HG03432 (cell line): ENCODE measurements at regions not wholly inside any gene's neighbourhood (a gene's known extent, or its start where the extent isn't known, plus 50 kb on each side); places are given as distances from the start of the nearest gene placed in this dataset.

Source experiments
- ATAC-seq: cut with Tn5 transposase; IDR thresholded peaks from one replicate; pipeline ENCODE4 v1.9.1; 2021; ENCODE audit warnings: mild to moderate bottlenecking, moderate library complexity; ENCODE audit not compliant: unreplicated experiment

DNA sequence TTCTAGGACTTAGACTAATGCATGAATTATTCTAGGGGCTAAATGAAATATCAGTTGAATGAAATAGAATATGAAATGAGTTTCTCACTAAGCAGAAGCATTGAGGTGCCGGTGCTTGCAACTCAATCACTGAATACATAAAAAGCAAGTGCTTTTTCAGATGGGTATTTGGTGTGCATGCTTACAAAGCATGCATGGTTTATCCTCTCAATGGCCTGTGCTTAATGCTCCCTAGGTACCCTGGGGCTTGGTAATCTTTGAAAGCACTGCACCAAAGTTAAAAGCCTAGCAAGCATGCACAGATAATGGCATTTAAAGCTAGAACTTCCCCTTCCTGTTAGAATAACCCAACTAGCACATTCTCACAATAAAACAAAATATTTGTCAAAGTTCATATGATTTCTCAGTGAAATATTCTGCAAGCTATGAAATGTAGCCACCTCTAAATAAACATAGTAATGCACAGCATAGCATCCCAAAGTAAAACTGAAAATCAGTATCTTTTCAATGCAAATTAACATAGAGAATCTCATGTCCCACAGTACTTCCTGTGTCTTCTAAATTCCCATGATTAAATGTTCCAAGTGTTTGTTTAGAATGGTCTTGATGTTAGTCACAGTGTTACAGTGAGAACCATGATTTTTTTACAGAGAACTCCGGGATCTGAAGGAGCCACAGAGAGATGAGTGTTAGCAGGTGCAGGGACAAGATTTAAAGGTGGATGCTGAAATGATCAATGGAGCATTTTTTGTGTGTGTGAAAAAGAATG, 143.4 kb upstream of the CDH6 start:
- ATAC-seq = no peak

DNA sequence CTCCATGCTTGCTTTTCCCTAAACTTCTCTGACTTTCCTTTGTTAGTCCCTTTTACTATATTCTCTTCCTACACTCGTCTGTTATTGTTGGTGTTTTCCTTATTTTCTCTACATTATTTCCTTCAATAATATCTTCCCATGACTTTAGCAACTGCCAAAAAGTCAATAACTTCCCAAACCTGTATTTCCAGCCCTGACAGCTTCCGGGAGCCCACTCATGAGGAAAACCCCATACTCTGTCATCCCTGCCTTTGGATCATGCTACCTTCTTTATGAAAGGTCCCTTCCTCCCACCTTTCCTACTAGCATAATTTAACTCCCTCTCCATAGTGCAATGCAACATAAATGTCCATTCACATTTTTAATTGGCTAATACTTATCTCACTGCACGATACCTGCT, 144.0 kb upstream of the CDH6 start:
- ATAC-seq = no peak

DNA sequence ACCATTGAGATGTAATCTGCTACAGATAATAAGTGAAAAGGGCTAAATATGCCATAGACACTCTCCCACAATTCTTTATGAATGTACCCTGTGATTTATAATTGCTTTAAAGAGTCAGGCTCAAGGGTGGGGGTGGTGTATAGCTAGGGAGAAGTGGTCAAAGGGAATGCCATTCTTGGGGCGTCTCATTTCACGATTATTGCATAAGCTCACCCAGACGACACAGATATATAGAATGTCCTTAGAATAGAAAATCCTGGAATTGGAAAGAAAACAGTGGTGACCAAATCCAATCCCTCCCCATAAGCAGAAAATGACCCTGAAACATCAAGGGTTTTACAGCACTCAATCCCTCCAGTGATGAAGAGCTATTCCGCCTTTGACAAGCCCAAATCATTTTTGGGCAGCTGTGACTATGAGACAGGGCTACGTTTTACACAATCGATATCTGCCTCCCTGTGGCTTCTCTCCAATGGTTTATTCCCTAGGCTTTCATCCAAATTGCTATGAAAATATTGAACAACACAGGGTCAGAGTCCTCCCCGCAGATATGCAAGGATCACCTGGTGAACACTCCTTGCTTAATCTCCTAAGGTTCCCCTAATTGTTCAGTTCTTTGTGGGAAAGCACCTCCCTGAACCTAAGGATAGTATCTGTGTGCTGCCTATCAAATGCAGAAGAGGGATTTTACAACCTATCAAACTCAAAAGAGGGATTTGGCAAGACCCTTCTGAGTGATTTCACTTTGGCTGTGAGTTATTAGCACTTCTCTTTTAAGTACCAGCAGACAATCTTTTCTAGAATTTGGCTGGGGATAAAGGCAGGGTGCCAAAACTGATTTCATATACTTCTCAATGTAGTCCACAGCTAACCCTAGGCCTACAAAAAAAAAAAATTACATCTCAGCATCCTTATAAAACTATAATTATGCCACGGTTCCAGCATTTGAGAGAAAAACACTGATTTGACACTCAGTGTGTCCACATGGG, 144.9 kb upstream of the CDH6 start:
- no peak for ATAC-seq

DNA sequence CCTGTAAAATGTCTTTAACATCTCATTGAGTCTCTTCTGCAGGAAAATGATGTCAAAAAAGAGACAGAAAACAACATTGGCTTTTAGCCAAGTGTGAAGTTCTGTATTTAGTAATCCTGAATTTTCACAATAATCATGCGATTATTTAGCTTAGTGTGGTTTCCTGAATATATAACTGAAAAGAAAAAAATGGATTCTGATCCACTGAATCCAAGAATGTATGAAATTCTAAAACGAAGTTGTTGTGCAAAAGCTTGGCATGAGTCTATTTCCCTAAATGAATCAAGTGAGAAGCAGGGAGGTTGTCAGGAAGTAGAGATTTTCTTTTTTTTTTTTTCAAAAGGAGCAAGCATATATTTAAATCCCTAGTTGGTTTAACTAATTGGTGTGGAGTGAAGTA, 145.9 kb upstream of the CDH6 start:
- ATAC-seq = no peak

DNA sequence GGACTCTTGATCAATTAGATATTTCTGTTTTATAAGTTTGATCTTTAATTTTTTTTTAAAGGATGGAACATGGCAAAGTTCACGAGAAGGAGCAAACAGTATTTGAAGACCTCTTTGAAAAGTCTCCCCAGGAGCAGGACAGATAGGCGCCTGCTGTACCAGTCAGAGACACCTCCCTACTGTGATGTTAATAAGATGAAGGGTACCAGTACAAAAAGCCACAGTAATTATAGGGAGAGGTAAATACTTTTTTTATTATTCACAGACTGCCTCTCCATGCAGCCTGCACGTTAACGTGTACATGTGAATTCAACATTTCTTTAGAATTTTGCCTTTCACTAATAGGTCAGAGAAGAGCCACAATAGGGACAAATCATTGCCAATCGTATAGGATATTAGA, 146.5 kb upstream of the CDH6 start:
- no peak for ATAC-seq

DNA sequence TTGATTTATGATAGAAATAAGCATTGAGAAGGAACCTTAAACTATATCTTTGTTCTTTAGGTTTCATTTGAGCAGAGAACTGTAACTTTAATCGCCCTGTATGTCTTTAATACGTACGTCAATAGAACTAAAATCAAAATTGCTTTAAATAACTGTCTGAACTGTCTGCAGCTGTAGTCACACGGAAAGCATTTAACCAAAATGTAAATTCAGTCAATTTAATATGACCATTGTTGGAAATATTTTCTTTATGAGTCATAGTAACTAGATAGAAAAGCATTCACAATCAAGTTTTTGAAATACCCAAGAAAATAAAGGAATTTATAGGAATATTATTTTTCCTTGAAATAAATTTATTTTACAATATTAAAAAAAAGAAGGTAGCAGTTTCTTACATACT, 157.1 kb upstream of the CDH6 start:
- ATAC-seq = no peak

DNA sequence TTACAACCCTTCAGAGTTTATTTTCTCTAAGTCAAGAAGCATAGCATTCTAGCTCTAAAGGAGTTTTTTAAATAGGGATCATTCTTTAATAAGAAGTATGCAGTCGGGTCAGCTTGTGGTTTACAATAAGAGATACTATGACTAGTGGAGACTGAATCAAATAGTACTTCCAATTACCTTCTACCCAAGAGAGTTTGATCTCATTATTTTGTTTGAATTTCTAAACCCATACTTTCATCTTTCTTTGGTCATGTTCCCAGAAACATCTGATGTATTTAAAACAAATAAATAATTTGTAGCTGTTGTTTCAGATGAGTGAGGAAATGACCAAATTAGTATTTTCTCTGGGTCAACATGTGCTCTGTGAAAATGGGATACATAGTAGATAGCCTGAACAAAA, 160.2 kb upstream of the CDH6 start:
- no peak for ATAC-seq

DNA sequence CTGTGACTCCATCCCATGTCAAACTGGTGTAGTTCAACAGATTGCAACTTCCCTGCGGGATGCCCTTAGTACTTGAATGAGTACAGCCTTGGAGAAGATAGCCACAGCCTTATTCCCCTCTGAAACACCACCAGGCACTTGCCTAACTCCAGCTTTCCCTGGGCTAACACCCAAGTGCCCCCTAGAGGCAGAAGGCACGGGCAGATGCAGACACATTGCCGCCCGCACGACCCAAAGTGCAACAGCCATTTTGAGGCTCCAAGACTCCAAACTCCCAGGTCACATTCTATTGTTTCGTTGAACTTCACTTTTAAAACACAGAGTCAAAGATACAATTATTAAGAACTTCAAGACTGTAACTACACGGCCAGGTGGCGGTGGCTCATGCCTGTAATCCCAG, 163.6 kb upstream of the CDH6 start:
- ATAC-seq = no peak

DNA sequence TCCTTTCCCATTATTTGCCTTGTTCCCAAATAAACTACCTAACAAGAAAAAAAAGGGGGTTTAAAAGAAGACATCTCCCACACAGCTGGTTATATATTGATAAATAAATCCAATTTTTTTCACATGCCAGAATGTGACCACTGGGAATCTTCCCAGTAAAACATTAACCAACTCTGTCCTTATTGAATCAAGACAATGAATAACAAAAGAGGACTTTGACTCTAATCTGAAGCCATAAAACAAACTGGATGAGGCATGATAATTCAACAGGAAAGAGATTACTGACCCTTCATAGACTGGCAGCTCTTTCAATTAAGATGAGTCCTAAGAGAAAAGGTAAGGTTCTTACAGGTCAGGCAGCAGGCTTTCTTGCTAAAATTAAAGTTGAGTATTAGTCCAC, 165.8 kb upstream of the CDH6 start:
- ATAC-seq = no peak

DNA sequence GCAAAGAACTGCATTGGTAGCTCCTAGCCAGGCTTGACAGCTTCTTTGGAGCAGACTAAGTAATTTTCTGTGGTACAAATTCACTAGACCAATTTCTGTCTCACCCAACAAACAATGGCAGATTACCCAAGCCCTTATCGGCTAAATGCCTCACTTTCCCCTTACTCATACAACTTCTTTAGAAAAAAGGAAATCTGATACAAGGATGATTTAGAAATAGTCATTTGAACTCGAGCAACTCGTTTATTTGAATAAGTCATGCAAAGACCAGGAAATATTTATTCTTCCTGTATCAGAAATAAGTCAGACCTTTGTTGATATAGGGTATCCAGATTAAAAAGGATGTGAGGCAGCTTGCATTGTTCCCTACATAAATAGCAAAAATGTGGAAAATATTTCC, 170.4 kb upstream of the CDH6 start:
- no peak for ATAC-seq

DNA sequence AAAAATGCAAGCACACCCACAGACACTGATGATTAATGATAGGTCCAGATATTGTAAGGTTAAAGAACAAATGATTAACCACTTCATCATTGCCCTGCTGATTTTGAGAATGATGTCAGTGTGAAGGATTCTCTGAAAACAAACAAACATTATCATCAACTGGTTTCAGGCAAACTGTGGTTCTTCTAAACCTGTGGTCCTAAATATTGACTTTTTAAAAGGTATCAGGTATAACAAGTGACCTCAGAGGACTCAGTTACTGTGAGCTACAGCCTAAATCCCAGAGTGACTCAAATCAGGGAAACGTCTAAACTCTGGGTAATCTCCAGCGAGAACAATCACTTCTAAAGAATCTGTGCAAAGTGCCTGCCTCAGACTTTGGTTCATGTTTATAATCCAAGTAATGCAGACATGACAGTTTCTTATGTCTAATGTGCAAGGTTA, 172.3 kb upstream of the CDH6 start:
- ATAC-seq = no peak

DNA sequence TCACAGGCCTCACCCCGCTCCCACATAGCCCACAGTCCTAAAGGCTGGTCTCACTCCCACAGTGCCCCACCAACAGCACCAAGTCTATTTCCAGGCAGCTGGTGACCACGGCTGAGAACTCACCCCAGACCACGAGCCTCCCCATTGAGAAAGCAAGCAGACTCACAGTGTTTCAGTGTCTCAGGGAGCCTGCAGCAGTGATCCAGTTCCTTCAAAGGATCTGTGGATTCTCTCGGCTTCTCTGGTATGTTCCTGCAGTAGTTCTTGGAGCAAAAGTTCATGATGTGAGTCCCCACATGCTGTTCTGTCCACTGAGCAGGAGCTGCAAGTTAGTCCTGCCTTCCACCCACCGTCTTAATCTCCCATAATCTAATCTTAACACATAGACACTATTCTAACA, 185.3 kb upstream of the CDH6 start:
- no peak for ATAC-seq

DNA sequence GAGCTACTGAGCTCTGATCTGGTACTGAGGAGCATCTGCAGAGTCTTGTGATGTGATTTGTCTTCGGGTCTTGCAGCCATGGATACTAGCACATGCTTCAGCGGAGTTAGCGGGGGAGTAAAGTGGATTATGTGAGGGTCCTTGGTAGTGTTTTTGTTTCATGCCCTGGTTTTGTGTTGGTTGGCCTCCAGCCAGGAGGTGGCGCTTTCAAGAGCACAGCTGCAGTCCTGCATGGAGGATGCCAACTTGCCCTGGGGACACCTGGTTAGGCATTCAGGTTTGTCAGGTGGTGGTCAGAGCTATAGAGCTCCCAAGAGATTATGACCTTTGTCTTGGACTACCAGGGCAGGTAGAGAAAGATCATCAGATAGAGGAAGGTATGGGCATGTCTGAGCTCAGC, 185.8 kb upstream of the CDH6 start:
- no peak for ATAC-seq

DNA sequence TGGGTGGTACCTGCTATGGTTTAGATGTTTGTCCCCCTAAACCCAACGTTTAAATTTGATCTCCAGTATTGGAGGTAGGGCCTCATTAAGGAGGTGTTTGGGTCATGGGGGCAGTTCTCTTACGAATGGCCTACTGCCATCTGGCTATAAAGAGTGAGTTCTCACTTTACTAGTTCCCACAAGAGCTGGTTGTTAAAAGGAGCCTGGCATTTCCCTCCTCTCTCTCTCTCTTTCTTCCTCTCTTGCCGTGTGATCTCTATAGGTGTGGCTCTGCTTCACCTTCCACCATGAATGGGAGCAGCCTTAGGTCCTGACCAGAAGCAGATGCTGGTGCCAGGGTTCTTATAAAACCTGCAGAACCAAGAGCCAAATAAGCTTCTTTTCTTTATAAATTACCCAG, 193.2 kb upstream of the CDH6 start:
- no peak for ATAC-seq

DNA sequence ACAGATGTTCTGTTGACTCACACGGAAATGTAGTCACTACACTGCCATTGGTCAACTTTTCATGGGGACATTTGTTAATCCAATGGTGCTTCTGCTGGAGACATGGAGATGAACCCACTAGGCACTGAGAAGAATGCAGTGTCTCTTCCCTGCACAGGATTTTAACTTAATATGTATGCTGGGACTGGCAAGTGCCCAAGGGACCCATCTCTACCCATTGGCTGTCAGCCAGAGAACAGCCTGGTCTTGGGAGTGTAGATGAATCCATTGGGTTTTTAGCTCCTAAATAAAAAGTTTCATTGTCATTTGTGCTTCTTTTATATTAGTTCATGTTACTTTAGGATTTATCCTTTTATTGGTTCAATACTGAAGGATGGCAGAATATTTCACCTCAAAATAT, 195.8 kb upstream of the CDH6 start:
- ATAC-seq = no peak

DNA sequence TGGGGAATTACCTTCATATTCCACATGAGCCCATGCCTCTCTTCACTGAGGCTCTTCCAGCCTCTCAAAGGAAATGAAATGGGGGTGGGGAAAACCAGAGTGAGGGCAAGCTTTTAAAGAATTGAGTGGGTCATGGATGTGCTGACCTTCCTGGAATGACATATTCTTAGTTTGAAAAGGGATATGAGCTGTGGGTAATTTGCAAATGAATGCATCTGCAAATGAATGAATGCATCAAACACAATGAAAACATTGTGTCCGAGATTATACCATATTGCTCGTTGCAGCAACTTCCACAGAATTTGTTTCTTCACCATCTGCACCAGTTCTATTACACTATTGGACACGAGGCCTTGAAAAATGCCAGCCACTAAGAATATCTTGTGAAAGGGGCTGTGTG, 198.6 kb upstream of the CDH6 start:
- no peak for ATAC-seq

DNA sequence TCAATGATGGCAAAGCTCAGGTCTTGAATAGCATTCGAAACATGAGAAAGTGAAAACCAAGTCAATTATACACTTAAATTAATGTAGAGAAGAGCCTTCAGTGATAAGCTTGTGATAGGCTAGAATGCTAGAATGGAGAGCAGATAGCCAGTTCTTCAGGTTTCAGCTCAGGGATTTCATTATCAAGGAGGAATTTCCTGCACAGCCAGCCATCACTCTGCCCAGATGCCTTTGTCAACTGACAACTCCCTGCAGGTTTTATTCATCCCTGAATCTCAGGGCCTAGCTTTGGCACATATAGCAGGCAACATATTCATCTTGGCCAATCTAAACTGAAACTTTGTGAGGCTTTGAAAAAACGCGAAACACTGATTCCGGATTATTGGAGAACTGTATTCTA, 199.3 kb upstream of the CDH6 start:
- ATAC-seq = no peak

DNA sequence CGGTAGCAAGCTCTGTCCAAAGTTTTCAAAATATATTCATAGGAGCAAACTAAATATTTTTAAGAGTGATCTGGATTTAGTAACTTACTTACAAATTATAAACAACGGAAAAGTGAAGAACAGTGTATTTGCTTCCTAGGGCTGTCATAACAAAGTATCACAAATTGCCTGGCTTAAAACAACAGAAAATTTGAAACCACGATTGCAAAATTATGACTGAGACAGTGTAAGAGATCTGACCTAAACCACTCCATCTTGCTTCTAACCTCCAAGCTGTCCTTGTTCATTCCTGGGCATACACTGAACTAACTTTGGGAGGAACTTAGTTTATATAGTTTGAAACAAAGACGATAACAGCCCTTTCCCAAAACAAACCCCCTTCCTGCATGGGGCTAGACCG, 202.0 kb upstream of the CDH6 start:
- no peak for ATAC-seq

DNA sequence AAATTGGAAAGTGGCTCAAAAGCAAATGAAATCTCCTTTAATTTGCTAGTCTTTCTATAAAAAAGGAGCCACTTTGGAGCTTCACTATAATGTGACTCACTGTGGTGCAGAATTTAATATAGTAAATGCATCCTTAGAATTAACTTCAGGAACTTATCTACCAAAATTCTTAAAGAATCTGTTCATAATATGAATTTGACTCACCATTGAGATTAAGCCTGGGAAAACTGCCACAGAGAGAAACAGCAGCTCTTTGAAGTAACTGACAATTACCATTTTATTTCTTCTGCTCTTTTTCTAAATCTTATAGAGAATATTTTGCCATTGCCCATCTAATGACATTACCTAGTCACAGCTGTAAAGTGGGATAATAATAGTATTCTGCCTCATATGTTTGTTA, 211.9 kb upstream of the CDH6 start:
- no peak for ATAC-seq

DNA sequence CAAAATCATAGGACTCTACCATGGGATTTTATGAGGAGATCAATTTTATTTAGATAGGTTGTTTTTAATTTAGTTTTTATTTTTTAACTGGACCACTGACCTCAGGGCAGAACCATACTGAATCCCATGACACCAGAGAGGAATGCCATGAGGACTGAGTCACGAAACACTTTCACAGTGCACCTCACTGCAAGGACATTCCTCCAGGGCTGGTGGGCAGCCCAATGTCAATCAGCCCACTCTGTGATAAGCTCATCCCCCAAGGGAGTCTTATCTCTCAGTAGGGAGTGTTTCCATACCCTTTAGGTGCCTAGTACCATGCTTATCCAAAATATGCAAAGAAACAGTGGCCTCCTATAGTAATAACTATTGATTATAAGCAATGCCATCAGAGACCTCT, 224.5 kb upstream of the CDH6 start:
- ATAC-seq = no peak

DNA sequence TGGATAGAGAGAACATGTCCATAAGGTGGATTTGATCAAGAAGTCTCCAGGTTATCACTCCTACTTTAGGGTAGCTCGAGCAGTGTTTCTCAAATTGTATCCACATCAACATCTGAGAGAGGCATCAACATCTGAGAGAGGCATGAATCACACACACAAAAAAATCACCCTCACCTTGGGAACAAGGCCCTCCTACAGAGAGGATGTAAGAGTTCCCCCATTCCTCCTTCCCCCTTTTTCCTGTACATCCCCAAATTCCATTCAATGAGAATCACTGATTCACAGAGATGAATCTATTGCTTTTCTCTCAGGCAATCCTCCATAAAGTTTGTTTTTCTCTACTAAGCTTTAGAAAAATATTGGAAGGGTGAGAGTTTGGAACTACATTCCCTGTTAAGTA, 233.4 kb upstream of the CDH6 start:
- ATAC-seq = no peak

DNA sequence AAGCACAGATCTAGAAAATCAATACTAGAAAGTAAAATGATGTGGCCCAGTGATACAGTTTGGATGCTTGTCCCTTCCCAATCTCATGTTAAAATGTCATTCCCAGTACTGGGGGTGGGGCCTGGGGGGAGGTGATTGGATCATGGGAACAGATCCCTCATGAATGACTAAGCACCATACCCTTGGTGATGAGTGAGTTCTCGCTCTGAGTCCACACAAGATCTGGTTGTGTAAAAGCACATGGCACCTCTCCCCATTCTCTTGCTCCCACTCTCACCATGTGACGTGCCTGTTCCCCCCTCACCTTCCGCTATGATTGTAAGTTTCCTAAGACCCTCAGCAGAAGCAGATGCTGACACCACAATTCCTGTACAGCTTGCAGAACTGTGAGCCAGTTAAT, 234.2 kb upstream of the CDH6 start:
- ATAC-seq = no peak
